NCI-H526 treated with DMSO at 0.1 percent for 48 hours (cell line): ENCODE measurements at regions not wholly inside any gene's neighbourhood (a gene's known extent, or its start where the extent isn't known, plus 50 kb on each side); places are given as distances from the start of the nearest gene placed in this dataset.
"Not testable (repeated sequence)": the region's sequence is repeated elsewhere in the genome, so short reads cannot be mapped to it uniquely, and the experiment has no call there.

Experiments used
- DNase-seq: peaks from one replicate; lab custom pipeline; 2025; lab: John Stamatoyannopoulos, UW

DNA sequence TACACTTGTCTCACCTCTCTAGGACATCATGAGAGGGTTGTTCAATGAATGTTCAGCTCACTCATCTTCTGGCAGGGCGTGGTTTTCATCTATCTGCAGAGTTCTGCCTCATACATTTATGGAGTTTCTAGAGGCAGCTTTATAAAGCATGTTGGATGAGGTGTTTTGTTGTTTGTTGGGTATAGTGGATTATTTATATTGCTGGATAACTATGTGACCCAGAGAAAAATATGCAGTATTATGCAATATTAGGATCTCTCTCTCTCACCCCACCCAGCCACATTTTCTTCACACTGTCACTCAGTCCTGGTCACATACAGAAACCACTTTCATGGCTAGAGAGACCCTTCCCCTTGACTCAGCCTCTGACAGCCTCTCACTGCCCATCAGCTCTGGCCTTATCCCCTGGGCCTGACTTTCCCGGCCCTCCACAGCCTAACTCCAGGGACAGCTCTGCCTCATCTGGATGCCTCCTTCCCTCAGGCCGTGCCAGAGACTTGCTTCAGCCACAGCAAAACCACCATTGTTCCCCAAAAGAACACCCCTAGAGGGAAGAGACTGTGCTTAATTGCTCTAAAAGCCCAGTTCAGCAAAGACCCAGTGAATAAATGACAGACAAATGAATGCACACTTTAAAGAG, 260.3 kb downstream of the MYCN start:
- DNase-seq: no peak

DNA sequence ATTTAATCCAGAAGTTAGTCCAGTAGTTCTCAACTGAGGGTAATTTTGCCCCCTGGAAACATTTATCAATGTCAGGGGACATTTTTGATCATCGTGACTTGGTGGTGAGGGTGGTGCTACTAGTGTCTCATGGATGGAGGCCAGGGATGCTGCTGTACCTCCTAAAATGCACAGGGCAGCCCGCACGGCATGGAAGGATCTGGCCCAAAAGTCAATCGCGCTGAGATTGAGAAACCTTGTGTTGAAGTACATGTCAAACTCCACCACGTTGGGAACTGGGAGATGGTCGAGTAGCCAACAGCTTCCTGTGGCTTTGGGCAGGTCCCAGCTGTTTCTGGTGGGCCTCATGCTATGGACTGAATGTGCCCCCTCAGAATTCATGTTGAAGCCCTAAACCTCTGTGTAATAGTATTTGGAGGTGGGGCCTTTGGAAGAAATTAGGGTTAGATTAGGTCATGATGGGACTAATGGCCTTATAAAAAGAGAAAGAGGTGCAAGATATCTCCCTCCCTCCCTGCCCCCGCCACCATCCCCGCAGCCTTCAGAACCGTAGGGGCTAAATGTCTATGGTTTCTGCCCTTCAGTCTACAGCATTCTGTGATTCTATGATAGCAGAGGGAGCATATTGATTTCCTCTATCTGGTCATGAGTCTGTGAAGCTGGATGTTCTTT, 259.7 kb downstream of the MYCN start:
- no peak for DNase-seq

- not testable (repeated sequence) for DNase-seq
Measured at GRCh38 chr2:16199241-16199640, 258.9 kb downstream of the MYCN start.

GRCh38 chr2:16198166-16198912, 258.0 kb downstream of the MYCN start:
- DNase-seq: no peak

DNA sequence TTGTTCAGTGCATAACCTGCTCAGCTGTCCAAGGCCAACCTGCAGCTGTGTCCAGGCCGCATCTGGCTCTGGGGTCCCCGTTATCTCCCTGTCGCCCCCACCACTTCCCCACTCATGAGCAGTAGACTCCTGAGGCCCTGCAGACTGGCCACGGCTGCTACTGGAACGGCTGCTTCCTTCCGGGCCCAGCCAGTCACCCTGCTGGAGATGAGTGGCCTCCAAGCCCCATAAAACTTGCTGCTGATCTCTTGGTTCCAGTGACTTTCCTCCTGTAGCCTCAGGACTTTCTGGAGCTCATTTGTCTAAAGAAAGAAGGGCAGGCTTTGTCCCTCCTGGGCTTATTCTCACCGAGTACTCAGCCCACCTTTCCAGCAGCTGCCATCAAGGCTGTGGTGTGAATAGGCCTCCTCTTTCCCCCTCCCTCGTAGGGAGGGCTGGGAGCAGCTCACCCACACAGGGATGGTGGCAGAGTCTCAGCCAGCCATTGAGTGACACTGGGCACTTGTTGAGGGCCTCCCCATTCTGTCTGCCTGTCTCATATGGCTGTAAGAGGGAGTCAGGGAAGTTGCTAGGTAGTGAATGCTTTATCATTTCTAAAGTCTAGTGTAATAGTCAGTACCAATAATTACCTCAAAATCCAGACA, 257.3 kb downstream of the MYCN start:
- DNase-seq: no peak

- no peak for DNase-seq
Measured at GRCh38 chr2:16196687-16197503, 256.5 kb downstream of the MYCN start.

- DNase-seq: no peak
Measured at GRCh38 chr2:16195681-16196070, 255.3 kb downstream of the MYCN start.

- DNase-seq: no peak
Measured at GRCh38 chr2:16194931-16195680, 254.8 kb downstream of the MYCN start.

GRCh38 chr2:16194530-16194929, 254.2 kb downstream of the MYCN start:
- DNase-seq: no peak

DNA sequence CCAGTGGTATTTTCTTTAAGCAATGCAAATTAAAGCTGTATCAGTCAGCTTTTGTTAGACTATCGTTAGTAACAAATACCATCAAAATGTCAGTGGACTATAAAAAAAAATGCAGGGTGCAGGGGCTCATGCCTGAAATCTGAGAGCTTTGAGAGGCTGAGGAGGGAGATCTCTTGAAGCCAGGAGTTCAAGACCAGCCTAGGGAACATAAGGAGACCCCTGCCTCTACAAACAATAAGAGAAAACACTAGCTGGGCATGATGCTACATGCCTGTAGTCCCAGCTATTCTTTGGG, 253.7 kb downstream of the MYCN start:
- no peak for DNase-seq

DNA sequence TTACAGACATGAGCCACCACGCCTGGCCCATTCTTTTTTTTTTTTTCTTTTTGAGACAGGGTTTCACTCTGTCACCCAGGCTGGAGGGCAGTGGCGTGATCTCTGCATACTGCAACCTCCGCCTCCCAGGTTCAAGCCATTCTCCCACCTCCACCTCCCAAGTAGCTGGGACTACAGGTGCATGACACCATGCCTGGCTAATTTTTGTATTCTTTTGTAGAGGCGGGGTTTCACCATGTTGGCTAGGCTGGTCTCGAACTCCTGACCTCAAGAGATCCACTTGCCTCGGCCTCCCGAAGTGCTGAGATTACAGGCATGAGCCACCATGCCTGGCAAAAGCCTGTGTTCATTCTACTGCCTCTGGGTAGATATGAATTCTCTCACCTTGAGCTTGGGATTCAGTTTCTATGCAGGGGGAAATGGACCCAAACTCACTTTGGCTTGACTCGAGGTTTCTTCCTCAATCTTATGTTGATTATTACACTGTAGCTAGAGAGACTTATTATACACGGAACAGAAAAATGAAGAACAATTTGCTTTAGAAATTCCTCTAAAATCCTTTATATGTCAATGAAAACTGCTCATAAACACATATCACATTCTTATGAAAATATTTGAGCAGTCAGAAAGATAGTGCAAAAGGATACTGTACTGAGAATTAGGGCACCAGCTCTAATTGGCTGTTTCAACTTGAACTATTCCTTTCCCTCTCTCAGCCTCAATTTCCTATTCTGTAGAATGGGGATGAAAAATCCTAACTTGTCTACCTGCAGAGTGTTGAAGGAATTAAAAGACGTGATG, 252.3 kb downstream of the MYCN start:
- no peak for DNase-seq

GRCh38 chr2:16191431-16192200, 251.3 kb downstream of the MYCN start:
- no peak for DNase-seq

GRCh38 chr2:16190446-16191270, 250.3 kb downstream of the MYCN start:
- DNase-seq: no peak

GRCh38 chr2:16189836-16190160, 249.4 kb downstream of the MYCN start:
- DNase-seq: no peak

DNA sequence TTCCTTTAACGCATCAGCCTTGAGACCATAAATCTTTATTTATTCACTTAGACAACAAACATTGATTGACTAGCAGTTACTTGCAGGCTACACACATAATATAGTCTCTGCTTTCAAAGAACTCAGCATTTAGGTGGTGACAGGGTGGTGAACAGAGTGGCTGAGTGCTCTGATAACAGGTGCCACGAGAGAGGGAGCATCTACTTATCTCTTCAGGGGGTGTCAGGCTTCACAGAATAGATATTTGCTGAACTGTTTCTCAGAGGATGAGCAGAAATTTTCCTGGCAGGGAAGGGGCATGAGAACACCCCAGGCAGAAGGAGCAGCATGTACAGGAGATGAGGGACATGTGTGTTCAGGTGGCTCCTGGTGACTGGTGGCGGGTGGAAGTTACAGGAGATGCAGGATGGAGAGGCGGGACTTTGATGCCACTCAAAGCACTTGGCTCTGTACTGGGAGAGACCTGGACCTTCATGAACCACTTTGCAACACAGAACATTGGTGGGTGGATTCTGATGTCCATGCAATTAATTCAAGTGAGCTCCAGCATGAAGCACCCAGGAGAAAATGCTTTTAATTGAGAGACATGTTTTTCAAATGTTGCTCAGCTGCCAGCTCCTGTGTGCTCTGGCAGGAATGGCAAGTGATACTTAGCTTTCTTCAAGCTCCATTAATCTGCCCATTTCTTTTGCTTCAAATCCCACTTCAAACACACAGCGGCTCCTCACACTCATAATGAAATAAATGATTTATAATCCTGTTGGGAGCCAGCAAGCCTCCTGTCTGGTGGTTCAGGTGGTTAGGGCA, 248.9 kb downstream of the MYCN start:
- peak; percentile 100 for DNase-seq

DNA sequence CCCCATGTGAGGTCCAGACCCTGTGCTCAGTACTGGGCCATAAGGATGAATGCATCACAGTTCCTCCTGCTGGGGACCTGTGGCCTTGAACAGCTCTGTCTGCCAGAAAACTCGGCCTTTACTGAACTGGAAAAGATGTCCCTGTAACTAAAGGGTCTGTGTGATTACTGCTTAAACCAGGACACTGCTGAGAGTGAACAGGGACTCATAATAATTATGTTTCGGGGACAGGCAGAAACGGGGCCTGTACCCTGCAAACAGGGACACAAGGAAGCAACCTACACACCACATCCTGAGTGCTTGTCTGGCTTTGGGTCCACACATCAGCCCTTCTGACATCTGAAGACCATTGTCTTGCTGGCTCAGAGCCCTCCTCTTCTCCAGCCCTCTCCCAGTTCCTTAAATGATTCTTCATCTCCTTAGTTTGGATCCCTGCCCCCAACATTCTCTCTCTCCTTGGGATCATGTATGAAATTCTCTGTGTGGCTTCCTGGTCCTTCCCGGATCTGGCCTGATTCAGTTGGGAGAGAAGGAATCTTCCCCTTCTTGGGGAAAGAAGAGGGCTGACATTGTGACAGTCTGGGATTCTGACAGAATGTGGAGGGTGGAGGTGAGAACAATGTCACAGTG, 248.0 kb downstream of the MYCN start:
- DNase-seq: no peak

DNA sequence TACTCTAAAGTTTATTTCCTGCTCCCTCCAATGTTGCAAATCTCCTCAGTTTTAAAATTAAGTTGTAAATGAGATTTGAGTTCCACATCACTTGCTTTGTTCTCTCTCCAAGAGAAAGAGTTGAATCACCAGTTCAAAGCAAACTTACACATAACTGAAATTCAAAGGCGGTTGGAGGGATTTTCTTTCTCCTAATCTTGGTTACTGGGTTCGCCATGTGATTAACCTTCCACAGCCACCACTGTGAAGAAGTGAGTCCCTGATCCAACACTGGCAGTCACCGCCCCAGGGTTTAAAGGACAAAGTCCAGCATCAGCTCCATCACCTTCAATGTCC, 247.1 kb downstream of the MYCN start:
- no peak for DNase-seq
